HG03571 (cell line): ENCODE measurements at regions not wholly inside any gene's neighbourhood (a gene's known extent, or its start where the extent isn't known, plus 50 kb on each side); places are given as distances from the start of the nearest gene placed in this dataset.

ENCODE experiments used
- ATAC-seq: cut with Tn5 transposase; IDR thresholded peaks from one replicate; pipeline ENCODE4 v1.9.1; 2021; ENCODE audit not compliant: unreplicated experiment

DNA sequence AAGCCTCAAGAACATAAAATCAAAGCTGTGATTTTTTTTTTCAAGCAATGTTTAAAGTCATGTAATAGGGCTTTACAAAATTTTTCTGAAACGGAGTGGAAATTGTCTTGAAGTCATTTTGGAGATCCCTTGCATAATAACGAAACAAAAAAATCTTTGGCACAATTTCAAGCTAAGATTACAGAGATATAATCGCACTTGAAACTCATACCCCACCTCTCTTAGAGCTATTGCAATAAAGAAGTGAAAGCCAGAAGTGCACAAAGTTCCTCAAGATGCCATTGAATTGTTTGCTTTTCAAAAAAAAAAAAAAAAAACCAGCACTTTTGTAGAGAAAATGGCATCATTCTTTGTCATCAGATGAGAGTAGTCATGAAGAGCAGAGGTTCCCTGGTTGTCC is 152.3 kb downstream of the PAX3 start:
- no peak for ATAC-seq

DNA sequence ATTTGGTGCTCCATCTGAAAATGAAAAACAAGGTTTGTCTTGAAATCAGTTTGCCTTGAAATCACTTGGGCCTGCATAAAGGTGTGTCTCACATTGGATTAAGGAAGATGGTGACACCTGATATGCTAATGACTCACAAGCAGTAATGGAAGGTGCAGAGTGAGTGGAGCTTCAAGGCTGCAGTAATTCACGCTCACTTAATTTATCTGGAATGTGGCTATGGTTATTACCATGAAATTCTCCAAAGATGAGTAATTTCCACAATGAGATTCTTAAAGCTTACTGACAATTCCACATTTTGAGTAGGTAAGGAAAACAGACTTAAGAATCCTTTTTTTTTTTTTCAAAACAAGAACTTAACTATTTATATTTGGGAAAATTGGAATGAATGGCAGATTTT is 156.8 kb downstream of the PAX3 start:
- ATAC-seq: no peak

DNA sequence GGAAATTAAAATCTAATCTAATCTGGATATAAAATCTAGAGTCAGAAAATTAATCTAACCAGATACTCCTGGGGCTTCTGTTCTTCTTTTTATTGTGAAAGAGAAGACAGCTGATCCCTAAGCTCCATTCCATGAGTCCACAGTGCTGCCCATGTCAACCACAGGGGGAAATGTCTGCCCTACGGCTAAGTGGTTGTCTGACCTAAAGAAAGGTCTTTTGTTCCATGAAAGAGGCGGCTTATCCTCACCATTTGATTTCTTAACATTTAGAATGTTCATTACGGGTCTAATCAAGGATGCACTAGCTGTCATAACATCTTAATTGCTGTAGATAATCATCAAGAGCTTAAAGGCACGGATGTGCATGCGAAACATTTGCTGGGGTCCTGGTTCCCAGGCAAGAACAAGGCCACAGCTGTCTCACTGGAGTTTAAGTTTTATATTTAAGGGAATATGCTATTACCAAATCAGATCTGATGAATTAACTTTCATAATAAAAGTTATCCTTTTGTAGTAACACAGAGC is 162.6 kb downstream of the PAX3 start:
- no peak for ATAC-seq

DNA sequence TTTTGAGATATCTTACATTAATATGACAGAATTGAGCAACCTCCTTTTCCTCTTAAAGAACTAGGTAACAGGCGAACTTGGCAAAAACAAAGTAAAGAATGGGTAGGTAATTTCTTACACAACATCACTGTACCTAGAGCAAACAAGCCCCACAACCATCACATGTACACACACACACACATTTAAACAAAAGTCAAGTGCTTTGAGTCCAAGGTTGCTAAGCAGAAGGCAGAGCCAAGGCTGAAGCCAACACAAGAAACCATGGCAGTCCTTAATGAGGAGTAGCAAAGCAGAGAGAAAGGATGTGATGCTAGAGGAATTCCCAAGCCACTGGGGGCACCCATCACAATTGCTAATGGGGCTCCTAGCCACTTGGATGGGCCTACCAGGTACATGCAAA is 164.1 kb downstream of the PAX3 start:
- ATAC-seq: no peak

DNA sequence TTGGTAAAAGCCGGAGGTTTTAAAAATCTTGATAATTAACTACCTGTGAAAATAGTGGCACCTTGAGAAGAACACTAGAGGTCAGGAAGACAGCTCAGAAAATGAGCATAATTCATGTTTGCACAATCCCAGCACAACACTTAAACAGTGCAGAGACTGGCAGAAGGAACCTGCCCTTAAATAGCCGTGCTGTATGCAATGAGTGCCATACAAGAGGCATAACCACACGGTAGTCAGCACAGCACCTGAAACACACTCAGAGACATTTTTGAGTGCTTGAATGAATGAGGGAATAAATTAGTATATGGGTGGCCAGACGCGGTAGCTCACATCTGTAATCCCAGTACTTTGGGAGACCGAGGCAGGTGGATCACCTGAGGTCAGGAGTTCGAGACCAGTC is 164.9 kb downstream of the PAX3 start:
- no peak for ATAC-seq

DNA sequence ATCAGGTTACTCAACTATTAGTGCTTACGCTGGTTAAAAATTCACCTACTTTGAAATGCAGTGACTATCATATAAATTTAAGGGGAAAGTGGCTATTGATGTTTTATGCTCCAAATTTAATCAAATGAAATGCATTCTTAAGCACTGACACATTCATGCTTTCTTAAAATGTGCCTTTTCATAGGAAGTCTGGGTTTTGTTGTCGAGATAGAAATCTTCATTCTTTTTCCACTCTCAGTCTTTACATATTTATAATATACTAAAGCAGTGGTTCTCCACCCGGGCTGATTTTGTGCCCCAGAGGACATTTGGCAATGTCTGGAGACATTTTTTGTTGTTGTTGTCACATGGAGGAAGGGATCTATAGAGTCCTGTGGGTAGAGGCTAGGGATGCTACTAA is 167.9 kb downstream of the PAX3 start:
- ATAC-seq: no peak

DNA sequence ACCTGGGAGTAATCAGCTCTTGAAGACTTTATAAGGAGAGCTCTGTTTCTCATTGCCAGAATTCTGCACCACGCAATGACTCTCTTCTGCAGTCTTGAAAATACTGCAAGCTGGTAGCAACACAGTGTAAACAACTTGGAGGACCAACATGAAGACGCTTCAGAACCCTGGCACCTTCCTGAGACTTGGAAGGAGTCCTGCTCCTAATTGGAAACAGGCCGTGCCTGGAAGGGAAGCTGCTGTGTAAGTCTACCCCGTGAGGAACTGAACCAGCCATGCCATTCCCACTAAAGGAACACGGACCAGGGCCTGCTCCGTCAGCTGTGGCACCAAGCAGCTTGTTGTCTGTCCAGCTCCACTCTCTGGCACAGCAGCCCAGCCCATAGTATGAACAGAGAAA is 171.1 kb downstream of the PAX3 start:
- ATAC-seq: no peak

DNA sequence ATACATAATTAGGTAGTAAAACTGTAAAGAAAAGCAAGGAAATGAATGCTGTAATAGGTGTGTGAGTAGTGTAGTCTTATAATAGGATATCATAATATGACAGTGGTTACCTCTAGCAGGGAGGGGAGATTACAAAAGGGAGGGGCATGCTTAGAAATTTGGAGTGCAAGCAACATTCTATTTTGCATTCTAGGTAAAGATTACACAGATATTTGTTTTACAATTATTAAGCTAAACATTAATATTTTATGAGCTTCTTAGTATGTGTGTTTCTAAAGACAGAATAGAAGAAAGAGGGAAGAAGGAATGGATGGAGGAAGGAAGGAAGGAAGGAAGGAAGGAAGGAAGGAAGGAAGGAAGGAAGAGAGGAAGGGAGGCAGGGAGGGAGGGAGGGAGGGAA is 177.9 kb downstream of the PAX3 start:
- ATAC-seq: no peak

DNA sequence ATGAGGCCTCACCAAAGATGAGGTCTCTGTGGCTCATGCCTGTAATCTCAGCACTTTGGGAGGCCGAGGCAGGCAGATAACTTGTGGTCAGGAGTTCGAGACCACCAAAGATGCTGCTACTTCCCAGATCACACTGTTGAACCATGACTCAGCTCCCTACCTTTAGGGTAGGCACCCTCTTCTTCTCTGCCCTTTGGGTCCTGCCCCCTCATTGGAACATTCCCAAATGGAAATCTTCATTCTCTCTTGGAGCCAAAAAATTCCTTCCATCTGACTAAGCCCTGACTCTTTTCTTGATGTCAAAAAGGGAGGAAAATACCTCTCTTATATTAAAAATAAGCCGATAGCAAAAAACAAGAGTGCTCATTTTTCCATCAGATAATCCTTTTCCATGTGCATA is 183.5 kb downstream of the PAX3 start:
- no peak for ATAC-seq

DNA sequence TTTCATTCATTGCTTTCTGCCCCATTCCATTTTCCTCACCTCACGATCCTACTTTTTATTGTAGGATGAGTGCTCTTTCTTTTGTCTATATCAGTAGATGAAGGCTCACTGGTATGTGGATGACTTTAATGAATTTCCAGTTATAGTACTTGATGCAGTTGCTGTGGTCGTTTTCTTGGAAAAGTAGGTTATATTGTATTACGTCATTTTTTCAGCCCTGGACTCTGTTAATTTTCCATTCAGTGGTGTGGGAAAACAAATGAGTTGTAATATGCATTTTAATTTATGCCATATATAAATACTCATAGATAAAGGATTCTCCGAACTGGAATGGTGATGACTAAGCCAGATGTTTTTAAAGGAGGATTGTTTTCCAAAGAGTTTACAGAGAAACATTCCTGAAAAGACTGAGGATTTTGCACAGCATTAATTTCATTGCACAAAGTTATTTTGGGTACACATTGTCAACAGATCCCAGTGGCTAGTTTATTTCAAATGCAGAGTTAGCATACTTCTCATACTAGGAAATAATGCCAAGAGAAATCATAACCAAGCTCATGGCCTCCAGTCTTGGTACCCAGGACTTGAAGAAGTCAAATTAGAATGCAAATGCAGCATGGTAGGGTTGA is 189.7 kb downstream of the PAX3 start:
- no peak for ATAC-seq

DNA sequence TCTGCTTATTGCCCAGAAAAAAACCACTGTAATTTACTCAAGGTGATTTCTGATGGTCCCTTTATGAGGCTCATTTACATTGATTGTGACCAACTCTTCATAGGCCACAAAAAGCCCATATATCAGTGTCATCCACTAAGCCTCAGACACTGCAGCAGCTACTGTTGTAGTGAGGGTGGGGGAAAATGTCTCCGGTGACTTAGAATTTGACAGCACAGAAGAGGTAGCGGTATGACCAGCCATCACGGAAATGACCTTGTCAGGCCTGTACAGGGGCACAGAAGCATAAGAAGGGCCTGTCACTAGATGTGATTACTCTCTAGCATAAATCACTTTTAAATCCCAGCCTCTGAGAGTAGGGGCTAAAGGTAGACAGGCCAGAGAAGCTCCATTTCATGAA is 190.3 kb downstream of the PAX3 start:
- ATAC-seq: no peak

DNA sequence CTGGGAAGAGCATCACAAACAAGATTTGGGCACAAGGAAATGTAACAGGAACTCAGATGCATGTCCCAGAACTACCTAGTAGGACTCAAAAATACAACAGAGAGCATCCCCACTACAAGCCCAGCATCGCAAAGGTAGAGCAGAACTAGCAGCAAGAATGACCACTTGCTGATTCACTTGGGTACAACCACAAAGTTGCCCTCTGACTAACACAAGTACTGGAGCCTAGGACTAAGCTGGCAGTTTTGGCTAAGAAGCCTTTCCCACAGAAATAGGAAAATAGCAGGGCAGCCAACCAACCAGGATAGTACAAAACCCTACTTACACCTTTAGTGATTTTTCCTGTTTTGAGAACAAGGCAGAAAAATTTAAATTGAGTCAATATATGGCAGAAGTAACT is 193.8 kb downstream of the PAX3 start:
- no peak for ATAC-seq

DNA sequence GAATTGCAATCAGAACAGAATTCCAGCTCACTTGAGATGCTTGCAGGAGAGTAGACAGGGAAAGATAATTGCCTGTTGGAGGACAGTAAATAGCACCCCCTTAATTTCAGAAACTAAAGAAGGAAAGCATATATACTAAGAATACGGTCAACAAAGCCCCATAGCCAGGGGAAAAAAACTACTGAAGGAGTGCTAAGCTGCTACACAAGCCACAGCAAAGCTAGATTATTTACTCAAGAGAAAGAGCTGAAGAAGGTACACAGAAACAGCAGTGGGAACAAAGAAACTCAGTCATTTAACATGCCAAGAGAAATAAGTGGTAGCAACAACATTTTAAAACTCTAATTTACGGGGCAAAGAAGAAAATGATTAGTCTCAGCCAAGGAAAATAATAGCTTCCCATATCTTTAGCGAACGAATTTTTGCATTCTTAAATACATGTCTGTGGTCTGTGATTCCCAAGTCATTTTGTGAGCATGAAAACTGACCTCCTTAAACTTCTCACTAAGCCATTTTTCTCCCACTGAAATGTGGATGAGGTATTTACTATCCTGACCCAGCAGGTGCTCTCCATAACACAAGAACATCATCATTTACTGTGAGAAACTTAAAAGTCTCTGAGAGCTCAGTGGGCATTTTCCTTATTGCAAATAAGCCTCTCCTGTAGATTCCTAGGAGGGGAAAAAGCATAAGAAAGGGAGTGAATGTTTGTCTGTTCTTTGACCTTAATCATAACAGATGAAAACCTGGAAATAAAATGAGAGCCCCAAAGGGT is 196.0 kb downstream of the PAX3 start:
- ATAC-seq: no peak

DNA sequence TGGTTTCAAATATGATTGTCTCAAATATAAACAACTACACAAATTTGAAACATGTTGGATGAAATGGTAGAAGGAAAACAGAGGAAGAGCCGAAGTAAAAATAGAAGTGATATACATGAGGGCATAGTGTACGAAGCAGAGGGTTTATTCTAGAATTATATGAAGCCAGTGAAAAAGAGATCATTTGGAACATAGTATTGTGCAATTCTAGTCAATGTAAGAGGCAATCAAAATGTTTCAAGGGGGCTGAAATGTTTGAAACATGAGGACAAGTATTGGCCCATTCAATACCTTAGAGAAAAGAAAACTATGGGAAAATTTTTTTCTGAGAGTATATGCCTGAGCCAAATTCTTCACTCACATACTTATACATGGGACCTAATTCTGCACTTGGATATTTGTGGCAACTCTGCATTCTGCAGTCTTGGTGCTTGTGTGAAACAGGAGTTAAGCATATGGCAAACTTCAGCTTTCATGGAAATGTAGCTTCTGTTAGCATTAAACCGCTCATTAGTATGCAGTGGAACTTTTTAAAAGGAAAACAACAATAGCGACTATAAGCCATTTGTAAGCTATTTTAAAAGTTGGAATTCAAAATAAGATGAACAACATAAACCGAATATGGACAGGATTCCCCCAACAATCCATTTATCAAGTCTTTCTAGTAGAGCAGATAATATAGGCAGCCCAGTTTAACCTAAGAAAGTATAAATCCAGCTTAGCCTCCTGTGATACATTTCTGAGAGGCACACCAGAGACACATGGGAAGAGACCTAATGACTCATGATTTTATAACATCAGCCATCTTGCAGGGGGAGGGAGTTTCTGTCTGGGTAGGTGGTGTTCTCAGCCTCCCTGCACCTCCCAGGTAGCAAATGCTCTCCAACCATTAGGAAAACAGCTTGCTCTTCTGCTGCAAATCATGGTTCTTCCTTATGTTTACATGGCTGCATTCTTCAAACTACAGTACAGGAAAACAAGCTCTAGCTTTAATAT is 197.8 kb downstream of the PAX3 start:
- ATAC-seq: no peak

DNA sequence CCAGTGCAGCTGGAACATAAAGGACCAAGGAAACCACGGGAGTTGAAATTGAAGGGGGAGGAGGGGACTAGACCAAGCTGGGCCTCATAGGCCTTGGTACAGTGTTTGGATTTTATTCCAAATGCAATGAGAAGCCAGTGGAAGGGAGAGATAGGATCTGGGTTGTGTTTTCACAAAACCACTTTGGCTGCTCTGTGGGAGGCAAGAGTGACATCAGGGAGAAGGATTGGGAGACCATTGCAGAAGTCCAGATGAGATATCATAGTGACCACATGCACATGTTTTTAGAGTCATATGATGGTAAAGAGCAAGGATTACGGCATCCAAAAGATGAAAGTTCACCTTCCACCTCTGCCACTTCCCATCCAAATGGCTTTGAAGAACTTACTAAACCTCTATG is 210.2 kb downstream of the PAX3 start:
- ATAC-seq: no peak

DNA sequence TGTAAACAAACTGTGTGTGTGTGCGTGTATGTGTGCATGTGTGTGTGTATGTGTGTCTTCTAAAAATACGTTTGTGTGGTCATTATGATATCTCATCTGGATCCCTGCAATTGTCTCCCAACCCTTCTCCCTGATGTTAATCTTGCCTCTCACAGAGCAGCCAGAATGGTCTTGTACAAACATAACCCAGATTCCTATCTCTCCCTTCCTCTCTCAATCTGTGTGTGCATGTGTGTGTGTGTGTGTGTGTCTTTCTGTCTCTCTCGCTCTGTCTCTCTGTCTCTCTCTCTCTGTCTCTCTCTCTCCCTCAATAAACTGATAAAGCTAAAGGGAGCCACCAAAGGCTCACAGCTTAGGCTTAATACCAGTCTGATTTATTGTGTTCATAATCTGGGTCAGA is 210.8 kb downstream of the PAX3 start:
- ATAC-seq: no peak

DNA sequence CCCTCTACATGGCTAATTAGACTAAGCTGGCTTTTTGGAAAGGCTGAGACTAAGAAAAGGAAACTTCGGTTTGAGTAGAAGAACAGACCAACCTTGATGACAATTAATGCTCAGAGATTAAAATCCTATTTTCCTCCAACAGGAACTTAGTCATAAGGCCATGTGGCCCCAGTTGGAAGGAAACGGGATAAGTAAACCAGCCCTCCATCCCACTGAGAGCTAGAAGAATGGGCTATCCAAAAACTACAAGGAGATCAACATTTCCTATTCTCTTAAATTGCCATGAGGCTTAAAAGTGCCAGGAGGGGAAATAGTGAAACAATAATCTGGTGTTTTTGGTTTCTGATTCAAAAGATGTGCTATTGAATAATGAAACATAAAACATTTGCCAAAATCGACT is 216.6 kb downstream of the PAX3 start:
- ATAC-seq: no peak

DNA sequence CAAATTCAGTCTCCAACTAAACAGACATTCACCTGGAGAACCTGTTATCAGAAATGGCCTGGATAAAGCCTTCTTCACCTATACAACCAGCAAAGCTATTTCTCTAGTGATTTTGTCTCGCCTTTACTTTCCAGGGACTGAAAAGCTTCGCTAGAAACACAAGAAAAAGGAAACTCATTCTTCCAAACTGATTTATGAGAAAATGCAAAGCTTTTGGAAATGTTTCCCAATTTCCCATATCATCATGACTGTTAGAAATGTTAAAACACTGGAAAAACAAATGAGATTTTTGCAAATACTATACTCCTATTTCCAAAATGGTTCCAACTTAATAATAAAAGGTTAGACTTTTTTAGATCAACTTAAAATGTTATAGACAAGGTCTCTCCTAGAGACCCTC is 218.7 kb downstream of the PAX3 start:
- ATAC-seq: no peak

DNA sequence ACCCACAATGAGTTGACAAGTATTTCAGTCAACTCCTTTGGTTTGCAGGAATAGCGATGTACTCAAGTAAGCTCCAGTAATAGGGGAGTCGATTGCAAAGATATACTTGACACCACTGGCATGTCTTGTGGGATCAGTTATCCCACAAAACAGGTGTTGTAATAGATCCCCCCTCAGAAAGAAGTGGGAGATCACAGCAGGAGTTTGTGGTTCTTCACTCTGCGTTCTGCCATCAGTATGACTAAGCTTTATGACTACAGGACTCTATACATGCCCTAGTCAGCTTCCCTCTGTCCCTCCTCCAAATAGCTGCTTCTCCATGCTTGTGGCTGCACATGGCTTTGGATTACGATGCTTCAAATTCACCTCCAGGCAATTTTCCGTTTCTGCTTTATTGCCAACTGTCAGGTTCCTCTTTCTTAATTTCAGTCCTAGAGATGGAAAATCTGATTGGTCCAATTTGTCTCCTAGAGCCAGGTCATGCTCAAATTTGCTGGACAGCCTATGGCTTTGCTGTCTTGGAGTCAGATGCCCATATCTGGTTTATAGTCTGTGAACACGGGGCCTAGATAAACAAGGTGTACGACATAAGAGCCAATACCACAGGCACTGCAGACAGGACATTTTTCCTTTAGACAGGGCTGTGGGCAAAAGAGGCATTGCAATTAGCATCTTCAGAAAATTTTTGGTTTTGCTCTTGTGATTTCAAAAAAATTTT is 221.7 kb downstream of the PAX3 start:
- no peak for ATAC-seq

DNA sequence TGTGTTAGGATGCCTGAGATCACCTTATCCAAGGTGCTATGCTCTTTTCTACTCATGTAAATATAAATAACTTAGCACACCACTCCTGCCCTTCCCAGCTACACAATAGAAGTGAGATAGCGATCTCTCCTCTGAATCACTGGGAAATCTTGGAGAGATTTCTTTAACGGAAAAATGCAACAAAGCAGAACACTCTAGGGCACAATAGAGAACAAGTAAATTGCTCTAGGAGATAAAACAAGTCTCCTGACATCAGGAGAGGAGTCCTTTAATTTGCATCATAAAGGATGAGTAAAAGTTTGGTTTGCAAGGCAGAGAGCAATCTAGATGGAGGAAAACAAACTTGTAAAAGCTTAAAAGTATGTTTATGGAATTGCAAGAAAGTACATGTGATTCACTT is 224.1 kb downstream of the PAX3 start:
- no peak for ATAC-seq

DNA sequence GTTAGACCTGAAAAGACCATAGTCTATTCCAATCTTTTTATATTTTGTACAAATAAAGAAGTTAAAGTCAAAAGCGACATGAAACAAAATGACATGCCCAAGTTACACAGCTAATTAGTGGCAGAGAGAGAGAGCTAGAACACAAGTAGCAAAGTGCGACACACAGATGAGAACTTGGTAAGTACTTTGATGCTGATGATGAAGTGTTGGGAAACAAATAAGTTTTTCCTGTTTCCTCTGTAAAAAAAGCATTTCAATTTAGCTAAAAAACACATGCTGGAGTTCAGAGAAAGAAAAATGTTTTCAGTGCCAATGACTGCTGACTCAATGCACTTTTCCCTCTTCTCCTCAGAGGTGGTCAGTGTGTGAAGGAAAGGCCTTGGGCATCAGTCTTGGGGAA is 226.9 kb downstream of the PAX3 start:
- no peak for ATAC-seq
